WTC11 (cell line): ENCODE measurements at regions not wholly inside any gene's neighbourhood (a gene's known extent, or its start where the extent isn't known, plus 50 kb on each side); places are given as distances from the start of the nearest gene placed in this dataset.

Source experiments
- ATAC-seq: fragments of 200-7000 bp; cut with Tn5 transposase; 2 replicates; pipeline ENCODE4 v1.10.0; 2021; ENCODE audit warnings: mild to moderate bottlenecking, moderate library complexity
- CTCF ChIA-PET: fragments of 300-600 bp; sonication (Branson Sonifier 250); formaldehyde crosslinking; loops from one replicate; lab custom pipeline; 2021; ENCODE audit warnings: antibody characterized with exemption; lab: Charles Lee
- POLR2A ChIA-PET: fragments of 350-600 bp; sonication (Branson Sonifier 250); formaldehyde crosslinking; loops from one replicate; lab custom pipeline; 2021; ENCODE audit warnings: antibody characterized with exemption; lab: Charles Lee
- DNase-seq: peaks from one replicate; pipeline ENCODE4 v3.0.0; 2021; ENCODE audit warnings: low spot score
- H3K27ac Mint-ChIP-seq: 2 replicates; pipeline ENCODE4 v1.8.0; 2021; ENCODE audit warnings: mixed read lengths
- H3K27me3 Mint-ChIP-seq: 2 replicates; pipeline ENCODE4 v1.8.0; 2021; ENCODE audit warnings: low read depth, mild to moderate bottlenecking, moderate library complexity, mixed read lengths
- H3K36me3 Mint-ChIP-seq: 2 replicates; pipeline ENCODE4 v1.8.0; 2021; ENCODE audit warnings: mixed read lengths
- H3K4me1 Mint-ChIP-seq: 2 replicates; pipeline ENCODE4 v1.8.0; 2022; ENCODE audit warnings: mixed read lengths
- H3K4me3 Mint-ChIP-seq: 2 replicates; pipeline ENCODE4 v1.8.0; 2021; ENCODE audit warnings: mild to moderate bottlenecking, moderate library complexity, mixed read lengths
- H3K9me3 Mint-ChIP-seq: 2 replicates; pipeline ENCODE4 v1.8.0; 2021; ENCODE audit warnings: mixed read lengths
- ARID4B ChIP-seq: sonication (generic); formaldehyde crosslinking; IDR thresholded peaks from 2 replicates; pipeline ENCODE4 v1.8.0; 2023; ENCODE audit warnings: missing genetic modification reagents, mild to moderate bottlenecking, borderline replicate concordance
- ATF6 ChIP-seq: sonication (generic); formaldehyde crosslinking; IDR thresholded peaks from 2 replicates; pipeline ENCODE4 v1.8.1; 2023; ENCODE audit warnings: mild to moderate bottlenecking, missing genetic modification reagents
- CTCF ChIP-seq: fragments of 200-600 bp; IDR thresholded peaks from 2 replicates; pipeline ENCODE4 v1.8.0; 2022; ENCODE audit warnings: antibody characterized with exemption
- EMX1 ChIP-seq: fragments of 250-450 bp; sonication (Bioruptor Pico); IDR thresholded peaks from 2 replicates; pipeline ENCODE4 v1.8.0; 2021; ENCODE audit warnings: mild to moderate bottlenecking
- ESRRA ChIP-seq: sonication (generic); formaldehyde crosslinking; IDR thresholded peaks from 2 replicates; pipeline ENCODE4 v1.8.1; 2022; ENCODE audit warnings: mild to moderate bottlenecking, missing genetic modification reagents, borderline replicate concordance
- GRHL2 ChIP-seq: fragments of 250-450 bp; sonication (Bioruptor Pico); IDR thresholded peaks from 2 replicates; pipeline ENCODE4 v1.8.0; 2022; ENCODE audit warnings: mild to moderate bottlenecking, moderate library complexity; ENCODE audit not compliant: insufficient replicate concordance, severe bottlenecking
- HMGXB4 ChIP-seq: sonication (generic); formaldehyde crosslinking; IDR thresholded peaks from 2 replicates; pipeline ENCODE4 v1.8.1; 2023; ENCODE audit warnings: mild to moderate bottlenecking, moderate library complexity, missing genetic modification reagents
- JAZF1 ChIP-seq: fragments of 250-450 bp; sonication (Bioruptor Pico); IDR thresholded peaks from 2 replicates; pipeline ENCODE4 v1.9.0; 2021; ENCODE audit warnings: moderate library complexity, mild to moderate bottlenecking, inconsistent platforms
- JUN ChIP-seq: sonication (generic); formaldehyde crosslinking; IDR thresholded peaks from 2 replicates; pipeline ENCODE4 v1.8.0; 2023; ENCODE audit warnings: mild to moderate bottlenecking, missing genetic modification reagents
- MAX ChIP-seq: sonication (generic); formaldehyde crosslinking; IDR thresholded peaks from 2 replicates; pipeline ENCODE4 v1.8.0; 2022; ENCODE audit warnings: mild to moderate bottlenecking, missing genetic modification reagents
- NR2C2 ChIP-seq: sonication (generic); formaldehyde crosslinking; IDR thresholded peaks from 2 replicates; pipeline ENCODE4 v1.8.0; 2022; ENCODE audit warnings: mild to moderate bottlenecking, missing genetic modification reagents
- RORB ChIP-seq: fragments of 250-450 bp; sonication (Bioruptor Pico); IDR thresholded peaks from 2 replicates; pipeline ENCODE4 v1.9.0; 2021; ENCODE audit warnings: mild to moderate bottlenecking
- SOX15 ChIP-seq: fragments of 250-450 bp; sonication (Bioruptor Pico); IDR thresholded peaks from 2 replicates; pipeline ENCODE4 v1.9.0; 2021; ENCODE audit warnings: mild to moderate bottlenecking
- SP1 ChIP-seq: sonication (generic); formaldehyde crosslinking; conservative IDR thresholded peaks from 2 replicates; pipeline ENCODE4 v1.8.1; 2022; ENCODE audit warnings: missing genetic modification reagents
- STAT6 ChIP-seq: sonication (generic); formaldehyde crosslinking; conservative IDR thresholded peaks from 2 replicates; pipeline ENCODE4 v1.8.1; 2023; ENCODE audit warnings: mild to moderate bottlenecking, low read depth, missing genetic modification reagents, moderate library complexity
- TCF7 ChIP-seq: sonication (generic); formaldehyde crosslinking; IDR thresholded peaks from 2 replicates; pipeline ENCODE4 v1.8.0; 2022; ENCODE audit warnings: mild to moderate bottlenecking, low read depth, missing genetic modification reagents, moderate library complexity
- TEAD4 ChIP-seq: sonication (generic); formaldehyde crosslinking; IDR thresholded peaks from 2 replicates; pipeline ENCODE4 v1.8.0; 2022; ENCODE audit warnings: mild to moderate bottlenecking, missing genetic modification reagents
- TP53 ChIP-seq: sonication (generic); formaldehyde crosslinking; IDR thresholded peaks from 2 replicates; pipeline ENCODE4 v1.8.1; 2023; ENCODE audit warnings: mild to moderate bottlenecking, missing genetic modification reagents
- ZBTB21 ChIP-seq: sonication (generic); formaldehyde crosslinking; IDR thresholded peaks from 2 replicates; pipeline ENCODE4 v1.8.1; 2023; ENCODE audit warnings: mild to moderate bottlenecking, missing genetic modification reagents, borderline replicate concordance
- ZMAT4 ChIP-seq: fragments of 250-450 bp; sonication (Bioruptor Pico); IDR thresholded peaks from 2 replicates; pipeline ENCODE4 v1.9.0; 2021; ENCODE audit warnings: mild to moderate bottlenecking
- ZNF121 ChIP-seq: sonication (generic); formaldehyde crosslinking; IDR thresholded peaks from 2 replicates; pipeline ENCODE4 v1.8.0; 2023; ENCODE audit warnings: missing genetic modification reagents
- ZNF396 ChIP-seq: fragments of 250-450 bp; sonication (Bioruptor Pico); IDR thresholded peaks from 2 replicates; pipeline ENCODE4 v1.8.0; 2021; ENCODE audit warnings: mild to moderate bottlenecking, moderate library complexity, borderline replicate concordance
- ZNF416 ChIP-seq: fragments of 250-450 bp; sonication (Bioruptor Pico); IDR thresholded peaks from 2 replicates; pipeline ENCODE4 v1.9.0; 2021; ENCODE audit warnings: mild to moderate bottlenecking, inconsistent platforms
- ZNF512 ChIP-seq: sonication (generic); formaldehyde crosslinking; IDR thresholded peaks from 2 replicates; pipeline ENCODE4 v1.8.1; 2022; ENCODE audit warnings: missing genetic modification reagents, borderline replicate concordance

- TF ChIP-seq STAT6 = no peak
- no peak for TF ChIP-seq MAX (CRISPR knock-in tag)
- TF ChIP-seq SOX15 (CRISPR knock-in tag) = no peak
- TF ChIP-seq ZNF121 (CRISPR knock-in tag) = no peak
- TF ChIP-seq ZNF416 (CRISPR knock-in tag) = no peak
- no peak for TF ChIP-seq RORB (CRISPR knock-in tag)
- no peak for TF ChIP-seq JAZF1 (CRISPR knock-in tag)
These were observed 51.8 kb upstream of the EPC2 start (continued) for GRCh38 chr2:148592791-148593190.

GRCh38 chr2:148593421-148593820, 51.1 kb upstream of the EPC2 start:
- no peaks in the 10 kb centered on the region for H3K27me3 Mint-ChIP-seq

More at GRCh38 chr2:148593421-148593820, 51.1 kb upstream of the EPC2 start:
- no peak for DNase-seq
- Mint-ChIP-seq H3K4me1 (peaks cover 13% of the 10 kb centered on the region), H3K27ac (no peak overlapping the region), H3K36me3 (no peaks in the 10 kb centered on the region), H3K4me3 (no peak overlapping the region), H3K9me3 (no peaks in the 10 kb centered on the region)
- TF ChIP-seq HMGXB4 (CRISPR knock-in tag) (no peak), NR2C2 (CRISPR knock-in tag) (no peak), ESRRA (CRISPR knock-in tag) (no peak), JUN (CRISPR knock-in tag) (no peak), TCF7 (CRISPR knock-in tag) (no peak), ZNF512 (no peak), ZBTB21 (CRISPR knock-in tag) (no peak), GRHL2 (CRISPR knock-in tag) (no peak), ZMAT4 (no peak), ZNF396 (CRISPR knock-in tag) (no peak), ATF6 (CRISPR knock-in tag) (no peak), EMX1 (CRISPR knock-in tag) (no peak), SP1 (CRISPR knock-in tag) (no peak), TP53 (CRISPR knock-in tag) (no peak), TEAD4 (CRISPR knock-in tag) (no peak), CTCF (no peak), ARID4B (CRISPR knock-in tag) (no peak)
- ChIA-PET CTCF (no interaction called here), POLR2A (no interaction called here)
- ATAC-seq = no peak
